AG09319 (cell line): ENCODE measurements at regions not wholly inside any gene's neighbourhood (a gene's known extent, or its start where the extent isn't known, plus 50 kb on each side); places are given as distances from the start of the nearest gene placed in this dataset.

ENCODE experiments used
- DNase-seq: peaks from one replicate; pipeline ENCODE4 v3.0.0-alpha.2; 2010; ENCODE audit warnings: low read depth; ENCODE audit errors: extremely low read depth
- CTCF ChIP-seq: IDR thresholded peaks from 2 replicates; pipeline ENCODE4 v1.5.1; 2011; ENCODE audit warnings: low read depth, mild to moderate bottlenecking, inconsistent platforms, low read length, moderate library complexity

- DNase-seq = no peak
- TF ChIP-seq CTCF = no peak
These were observed 557.5 kb downstream of the PPARGC1A start for GRCh38 chr4:23332313-23332712.

- no peak for DNase-seq
- no peak for TF ChIP-seq CTCF
These were observed 562.7 kb downstream of the PPARGC1A start for GRCh38 chr4:23327120-23327519.

GRCh38 chr4:23324021-23324690, 565.7 kb downstream of the PPARGC1A start:
- no peak for DNase-seq
- TF ChIP-seq CTCF = no peak

- no peak for TF ChIP-seq CTCF
- DNase-seq = no peak
These were observed 566.4 kb downstream of the PPARGC1A start for GRCh38 chr4:23323436-23323835.

GRCh38 chr4:23322732-23323131, 567.1 kb downstream of the PPARGC1A start:
- DNase-seq = no peak
- no peak for TF ChIP-seq CTCF

- no peak for TF ChIP-seq CTCF
- DNase-seq = no peak
These were observed 568.8 kb downstream of the PPARGC1A start for GRCh38 chr4:23320931-23321587.

- TF ChIP-seq CTCF = no peak
- no peak for DNase-seq
These were observed 577.2 kb downstream of the PPARGC1A start for GRCh38 chr4:23312686-23313085.
